C4-2B (cell line): ENCODE measurements at regions not wholly inside any gene's neighbourhood (a gene's known extent, or its start where the extent isn't known, plus 50 kb on each side); places are given as distances from the start of the nearest gene placed in this dataset.

Source experiments
- H3K27ac ChIP-seq: fragments of 450-650 bp; 2 replicates; pipeline ENCODE4 v1.5.1; 2017
- ZFX ChIP-seq: fragments of 450-650 bp; IDR thresholded peaks from 2 replicates; pipeline ENCODE4 v1.6.1; 2017
- TF ChIP-seq, protein P1 (sequence below): fragments of 450-650 bp; conservative IDR thresholded peaks from 2 replicates; pipeline ENCODE4 v1.5.1; 2017; ENCODE audit warnings: mild to moderate bottlenecking

DNA sequence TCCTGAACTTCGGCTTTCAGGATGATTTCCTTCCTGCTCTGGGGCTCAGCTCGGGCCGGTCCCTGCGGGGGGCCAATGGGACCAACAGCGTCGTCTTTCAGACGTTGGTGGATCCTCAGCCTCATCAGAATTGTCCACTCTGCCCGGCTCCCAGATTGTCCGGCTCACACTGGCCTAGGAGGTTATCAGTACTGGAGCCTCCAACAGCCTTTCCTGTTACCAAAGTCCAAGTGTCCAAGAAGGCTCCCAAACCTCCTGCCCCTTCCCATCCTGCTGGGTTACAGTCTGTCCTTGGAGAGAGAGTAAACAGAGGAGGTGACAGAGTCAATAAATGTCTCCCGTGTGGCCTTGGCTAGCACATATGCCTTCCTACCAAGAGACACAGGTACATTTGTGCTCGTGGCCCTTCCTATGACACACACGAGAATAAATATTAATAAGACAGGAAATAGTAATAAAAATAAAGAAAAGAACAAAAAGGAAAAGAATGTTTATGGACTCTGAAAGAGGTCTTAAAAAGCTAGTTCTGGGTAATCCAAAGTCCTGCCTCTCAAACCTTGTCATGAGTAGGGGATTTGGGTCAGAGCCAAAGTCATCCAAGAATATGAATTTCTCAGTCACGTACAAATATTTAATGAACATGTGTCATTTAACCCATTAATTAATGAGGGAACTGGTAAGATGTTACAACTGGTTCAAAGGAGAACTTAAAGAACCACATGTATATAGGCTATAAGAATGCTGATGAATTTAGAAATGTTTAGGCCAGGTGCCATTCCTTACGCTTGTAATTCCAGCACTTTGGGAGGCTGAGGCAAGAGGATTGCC lies 80.8 kb upstream of the SLC2A1 start:
- H3K27ac ChIP-seq = no peak overlapping the region
- TF ChIP-seq ZFX = no peak
- TF ChIP-seq, protein P1, sequence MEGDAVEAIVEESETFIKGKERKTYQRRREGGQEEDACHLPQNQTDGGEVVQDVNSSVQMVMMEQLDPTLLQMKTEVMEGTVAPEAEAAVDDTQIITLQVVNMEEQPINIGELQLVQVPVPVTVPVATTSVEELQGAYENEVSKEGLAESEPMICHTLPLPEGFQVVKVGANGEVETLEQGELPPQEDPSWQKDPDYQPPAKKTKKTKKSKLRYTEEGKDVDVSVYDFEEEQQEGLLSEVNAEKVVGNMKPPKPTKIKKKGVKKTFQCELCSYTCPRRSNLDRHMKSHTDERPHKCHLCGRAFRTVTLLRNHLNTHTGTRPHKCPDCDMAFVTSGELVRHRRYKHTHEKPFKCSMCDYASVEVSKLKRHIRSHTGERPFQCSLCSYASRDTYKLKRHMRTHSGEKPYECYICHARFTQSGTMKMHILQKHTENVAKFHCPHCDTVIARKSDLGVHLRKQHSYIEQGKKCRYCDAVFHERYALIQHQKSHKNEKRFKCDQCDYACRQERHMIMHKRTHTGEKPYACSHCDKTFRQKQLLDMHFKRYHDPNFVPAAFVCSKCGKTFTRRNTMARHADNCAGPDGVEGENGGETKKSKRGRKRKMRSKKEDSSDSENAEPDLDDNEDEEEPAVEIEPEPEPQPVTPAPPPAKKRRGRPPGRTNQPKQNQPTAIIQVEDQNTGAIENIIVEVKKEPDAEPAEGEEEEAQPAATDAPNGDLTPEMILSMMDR = no peak

DNA sequence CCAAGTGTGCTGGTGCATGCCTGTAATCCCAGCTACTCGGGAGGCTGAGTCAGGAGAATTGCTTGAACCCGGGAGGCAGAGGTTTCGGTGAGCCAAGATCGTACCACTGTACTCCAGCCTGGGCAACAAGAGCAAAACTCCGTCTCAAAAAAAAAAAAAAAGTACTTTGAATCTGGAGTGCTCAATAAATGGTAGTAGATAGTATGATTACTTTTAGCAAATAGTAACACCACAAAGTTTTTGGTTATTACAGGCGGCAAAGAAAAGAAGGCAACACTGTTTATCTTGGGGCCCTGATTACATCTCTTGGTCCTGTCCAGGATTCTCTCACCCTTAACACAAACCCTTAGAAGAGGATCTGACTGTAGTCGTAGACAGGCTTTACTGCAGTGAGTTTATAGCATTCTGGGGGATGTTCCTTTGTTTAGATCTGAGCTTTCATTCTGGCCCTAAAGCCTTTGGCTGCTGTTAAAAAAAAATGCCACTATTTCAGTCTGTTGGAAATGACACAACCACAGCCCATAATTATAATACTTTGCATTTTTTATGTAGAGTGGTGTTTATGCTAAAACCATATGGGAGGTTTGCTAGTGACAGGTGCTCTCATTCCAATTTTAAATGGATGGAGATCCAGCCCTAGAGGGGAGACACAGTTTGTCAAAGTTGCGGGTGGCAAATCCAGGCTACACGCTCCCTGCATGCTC lies 79.7 kb upstream of the SLC2A1 start:
- no peak overlapping the region for H3K27ac ChIP-seq
- no peak for TF ChIP-seq ZFX
- TF ChIP-seq, protein P1 = no peak

DNA sequence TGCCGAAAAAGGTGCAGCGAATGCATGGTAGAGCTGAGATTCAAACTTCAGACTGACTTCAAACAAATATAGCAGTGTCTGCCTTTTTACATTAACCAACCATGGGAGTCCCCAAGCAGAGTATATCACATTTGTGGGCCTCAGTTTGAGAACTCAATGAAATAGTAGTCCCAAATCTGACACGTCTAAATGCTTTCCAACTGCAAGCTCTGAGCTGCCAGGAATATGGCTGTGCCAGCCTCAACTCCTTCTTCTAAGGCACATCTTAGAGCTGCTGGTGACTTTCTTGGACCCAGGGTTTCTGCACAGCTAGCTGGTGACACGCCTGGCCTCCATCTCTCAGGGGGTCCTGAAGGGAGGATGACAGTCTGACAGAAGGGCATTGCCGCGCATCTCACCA lies 78.8 kb upstream of the SLC2A1 start:
- TF ChIP-seq ZFX = no peak
- TF ChIP-seq, protein P1 = no peak
- H3K27ac ChIP-seq = no peak overlapping the region

DNA sequence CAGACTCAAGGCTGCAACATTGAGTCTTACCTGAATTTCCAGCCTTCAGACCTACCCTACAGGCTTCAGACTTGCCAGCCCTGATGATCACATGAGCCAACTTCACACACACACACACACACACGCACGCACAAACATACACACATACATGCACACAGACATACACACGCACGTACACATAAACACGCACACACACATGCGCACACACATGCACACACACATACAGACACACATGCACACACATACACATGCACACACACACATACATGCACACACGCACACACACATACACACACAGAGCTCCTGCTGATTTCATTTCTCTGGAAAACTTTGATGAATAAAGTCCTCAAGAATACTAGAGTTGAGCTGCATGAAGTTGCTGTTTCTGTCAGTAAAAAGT lies 78.3 kb upstream of the SLC2A1 start:
- H3K27ac ChIP-seq = no peak overlapping the region
- TF ChIP-seq, protein P1 = no peak
- no peak for TF ChIP-seq ZFX

DNA sequence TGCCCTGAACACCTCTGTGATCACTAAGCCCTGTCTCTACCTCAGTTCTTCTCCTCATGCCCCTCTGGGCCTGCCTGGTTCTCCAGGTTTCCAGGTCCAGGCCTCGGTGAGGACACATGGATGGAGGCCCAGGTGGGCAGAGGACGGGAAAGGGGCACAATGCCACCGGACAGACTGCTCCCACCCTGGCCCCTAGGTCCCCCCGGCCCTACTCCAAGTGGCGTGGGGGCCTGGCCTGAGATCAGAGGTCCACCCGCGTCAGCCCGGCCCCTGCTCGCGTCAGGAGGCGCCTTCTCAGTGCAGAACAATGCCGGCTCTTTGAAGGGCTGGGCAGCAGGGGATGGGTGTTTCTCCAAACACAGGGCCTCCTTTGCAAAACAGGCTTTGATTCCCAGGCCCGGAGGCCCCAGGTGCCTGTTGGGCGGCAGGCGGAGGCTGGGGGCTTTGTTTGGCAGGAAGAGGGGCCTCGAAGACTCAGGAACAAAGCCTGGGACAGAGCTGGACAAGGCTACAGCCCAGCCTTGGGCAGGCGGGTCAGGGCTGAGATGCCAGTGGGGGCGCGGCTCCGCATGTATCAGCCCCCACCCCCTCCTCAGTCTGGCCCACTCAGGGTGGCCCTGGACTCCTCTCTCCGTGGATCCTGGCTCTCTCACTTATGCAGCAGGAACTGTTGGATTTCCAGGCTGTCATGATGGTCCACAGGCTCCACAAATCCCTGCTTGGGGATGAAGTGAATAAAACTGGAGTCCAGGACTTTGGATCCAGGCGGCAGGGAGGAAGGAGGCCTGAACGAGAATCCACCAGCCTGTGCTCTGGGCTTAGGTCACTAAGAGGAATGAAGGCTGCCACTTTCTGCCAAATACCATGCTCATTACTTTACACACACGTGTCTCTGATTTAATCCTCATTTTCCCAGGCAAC lies 77.4 kb upstream of the SLC2A1 start:
- TF ChIP-seq, protein P1 = no peak
- TF ChIP-seq ZFX = no peak
- no peak overlapping the region for H3K27ac ChIP-seq

DNA sequence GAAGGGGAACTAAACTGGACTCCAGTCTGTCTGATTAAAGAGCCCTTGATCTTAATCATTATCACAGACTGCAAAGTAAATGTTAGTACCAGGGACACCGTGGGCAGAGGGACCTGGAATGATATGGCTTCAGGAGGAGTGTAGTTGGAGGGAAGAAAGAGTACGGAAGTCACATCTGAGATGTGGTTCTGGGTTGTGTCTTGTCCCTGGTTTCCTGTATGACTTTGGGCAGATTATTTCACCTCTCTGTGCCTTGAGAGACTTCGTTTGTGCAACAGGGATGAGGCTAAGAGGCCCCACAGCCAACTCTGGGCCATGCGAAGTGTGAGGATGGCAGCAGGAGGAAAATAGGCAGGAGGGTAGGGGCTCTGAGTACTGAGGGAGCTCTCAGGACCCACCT lies 76.1 kb upstream of the SLC2A1 start:
- H3K27ac ChIP-seq = no peak overlapping the region
- TF ChIP-seq, protein P1 = no peak
- TF ChIP-seq ZFX = no peak
